VCaP (cell line): ENCODE measurements at regions not wholly inside any gene's neighbourhood (a gene's known extent, or its start where the extent isn't known, plus 50 kb on each side); places are given as distances from the start of the nearest gene placed in this dataset.

Experiments used
- H3K27ac ChIP-seq: fragments of 450-650 bp; 2 replicates; pipeline ENCODE4 v1.5.1; 2017
- CTCF ChIP-seq: fragments of 450-650 bp; conservative IDR thresholded peaks from 2 replicates; pipeline ENCODE4 v1.5.1; 2017; ENCODE audit warnings: mild to moderate bottlenecking, moderate library complexity

- H3K27ac ChIP-seq = peak overlapping the region; percentile 44
- no peak for TF ChIP-seq CTCF
Observed at GRCh38 chr15:93372208-93372864, 283.3 kb upstream of the RGMA start.

DNA sequence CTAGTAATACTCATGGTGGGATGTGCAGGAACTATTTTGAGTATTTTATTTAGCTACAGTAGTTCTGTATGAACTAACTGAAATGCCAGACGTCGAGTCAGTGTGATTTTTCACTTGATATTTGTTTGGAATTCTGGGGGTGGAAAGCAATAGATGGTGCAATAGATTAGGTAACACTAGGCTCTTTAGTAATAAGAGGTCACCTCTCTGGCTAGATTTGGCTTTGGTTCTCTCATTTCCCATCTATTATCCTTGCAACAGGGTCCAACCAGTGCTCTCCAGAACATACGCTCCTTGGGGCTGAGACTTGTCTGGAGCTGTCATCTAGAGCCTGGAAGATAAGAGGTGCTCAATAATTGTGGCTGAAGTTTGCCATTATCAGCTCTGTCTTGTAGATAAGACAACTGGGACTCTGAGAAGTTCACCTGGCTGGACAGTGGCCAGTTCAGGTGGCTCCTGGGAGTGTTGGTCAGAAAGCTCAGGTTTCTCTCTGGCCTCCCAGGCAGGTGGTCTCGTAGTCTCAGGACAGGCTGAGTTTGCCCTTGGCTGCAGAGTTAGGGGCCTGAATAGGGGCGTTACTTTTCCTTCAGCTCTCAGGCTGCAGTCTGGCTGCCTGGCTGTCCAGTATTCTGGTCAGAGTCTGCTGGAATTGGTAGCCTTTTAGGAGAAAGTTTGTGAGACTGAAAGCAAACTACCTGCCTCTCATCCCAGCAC, 277.5 kb upstream of the RGMA start:
- TF ChIP-seq CTCF = no peak
- no peak overlapping the region for H3K27ac ChIP-seq

- TF ChIP-seq CTCF = no peak
- no peak overlapping the region for H3K27ac ChIP-seq
Observed at GRCh38 chr15:93362821-93363220, 273.8 kb upstream of the RGMA start.

DNA sequence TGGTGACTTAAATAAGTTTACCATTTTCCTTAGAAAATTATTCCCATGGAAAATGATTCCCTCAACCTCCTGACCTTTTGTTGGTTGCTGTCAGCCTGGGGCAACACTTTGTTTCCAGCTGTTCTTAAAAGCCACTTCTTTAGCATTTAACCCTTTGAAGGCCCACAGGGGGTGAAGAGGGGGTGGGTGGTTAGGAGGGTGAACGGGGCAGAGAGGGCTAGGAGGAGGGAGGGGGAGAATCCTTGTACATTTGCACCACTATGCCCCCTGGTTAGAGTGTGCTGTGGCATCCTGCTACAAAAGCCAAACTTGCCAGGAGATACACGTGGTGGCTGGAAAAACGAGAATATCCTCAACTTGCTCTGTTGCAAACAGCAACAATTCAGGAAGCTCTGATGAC, 273.2 kb upstream of the RGMA start:
- H3K27ac ChIP-seq = no peak overlapping the region
- no peak for TF ChIP-seq CTCF

DNA sequence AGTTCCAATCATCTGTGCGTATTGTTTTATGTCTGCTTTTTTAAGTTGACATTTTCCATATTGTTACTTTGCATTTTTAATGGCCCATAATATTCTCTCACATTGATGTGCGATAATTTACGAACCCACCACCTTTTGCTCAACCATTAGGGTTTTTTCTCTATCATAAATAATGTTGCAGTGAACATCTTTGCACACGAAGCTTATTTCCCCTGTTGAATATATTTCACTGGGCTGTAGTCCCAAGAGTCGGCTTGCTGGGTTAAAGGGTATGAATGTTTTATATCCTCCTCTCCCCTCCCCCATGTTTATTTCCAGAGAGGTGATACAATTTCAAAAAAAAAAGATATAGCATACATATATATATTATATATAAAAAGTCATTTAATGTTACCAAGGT, 272.7 kb upstream of the RGMA start:
- TF ChIP-seq CTCF = no peak
- H3K27ac ChIP-seq = no peak overlapping the region

GRCh38 chr15:93360976-93361375, 272.0 kb upstream of the RGMA start:
- TF ChIP-seq CTCF = no peak
- no peak overlapping the region for H3K27ac ChIP-seq

DNA sequence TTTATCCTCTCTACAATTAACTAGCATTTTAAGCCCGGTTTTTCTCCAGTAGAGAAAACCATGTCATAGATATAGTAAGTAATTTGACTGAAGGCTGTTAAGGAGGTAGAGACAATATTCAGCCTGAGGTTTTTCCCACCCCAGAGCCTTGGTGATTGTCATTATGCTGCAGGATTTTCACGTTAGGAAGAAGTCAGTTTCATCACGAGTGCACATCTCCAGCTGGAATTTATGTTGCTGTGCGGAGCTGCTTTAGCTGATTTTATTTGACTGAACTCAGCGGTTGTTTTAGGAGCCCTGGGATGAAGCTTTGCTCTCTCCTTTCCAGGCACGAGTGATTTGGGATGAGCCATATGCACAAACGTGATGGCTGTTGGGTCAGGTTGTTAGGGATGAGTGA, 271.3 kb upstream of the RGMA start:
- TF ChIP-seq CTCF = no peak
- H3K27ac ChIP-seq = no peak overlapping the region
